ENCODE measurements at regions not wholly inside any gene's neighbourhood (a gene's known extent, or its start where the extent isn't known, plus 50 kb on each side); places are given as distances from the start of the nearest gene placed in this dataset.

DNA sequence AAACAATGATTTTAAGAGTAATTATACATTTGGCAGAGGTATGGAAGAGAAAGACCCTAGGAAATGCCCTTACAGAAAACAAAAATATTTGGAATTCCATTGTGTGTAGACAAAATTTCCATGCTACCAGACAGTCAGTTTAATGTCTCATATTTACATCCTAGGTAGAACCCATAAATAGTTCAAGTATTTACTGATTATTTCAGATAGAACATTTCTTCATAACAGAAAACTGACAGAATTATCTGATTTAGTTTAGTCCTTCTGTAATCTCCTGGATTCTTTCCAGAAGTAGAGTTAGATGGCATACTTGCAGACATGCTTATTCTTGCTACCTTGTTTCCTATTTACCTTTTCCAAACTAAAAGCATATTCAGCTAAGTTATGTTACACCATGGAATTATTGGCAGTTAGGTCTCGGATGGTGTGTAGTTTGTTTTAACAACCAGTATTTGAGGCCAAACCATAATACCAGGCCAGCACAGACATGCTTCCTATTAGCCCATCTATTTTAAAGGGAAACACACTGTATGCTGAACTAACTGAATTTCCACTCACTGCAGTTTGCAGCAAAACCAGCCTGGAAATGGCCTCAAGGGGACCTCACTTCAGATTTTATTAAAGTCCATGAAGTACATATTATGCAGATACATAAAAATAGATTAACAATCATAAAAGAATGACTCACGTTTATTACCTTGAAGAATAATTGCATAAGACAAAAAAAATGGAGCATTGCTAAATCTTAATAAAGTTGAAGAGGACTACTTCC is 126.6 kb upstream of the LRIG3 start:
- Histone ChIP-seq H3K27ac (replicated peaks) (no peak overlapping the region), H3K36me3 (no peaks in the 10 kb centered on the region), H3K4me3 (no peak overlapping the region), H3K4me1 (no peaks in the 10 kb centered on the region), H3K27me3 (ENCODE audit: low read depth) (no peaks in the 10 kb centered on the region), H3K9me3 (replicated peaks) (no peaks in the 10 kb centered on the region)
- intact Hi-C loops (cut with micrococcal nuclease) = no loop called here
- TF ChIP-seq, protein P1, sequence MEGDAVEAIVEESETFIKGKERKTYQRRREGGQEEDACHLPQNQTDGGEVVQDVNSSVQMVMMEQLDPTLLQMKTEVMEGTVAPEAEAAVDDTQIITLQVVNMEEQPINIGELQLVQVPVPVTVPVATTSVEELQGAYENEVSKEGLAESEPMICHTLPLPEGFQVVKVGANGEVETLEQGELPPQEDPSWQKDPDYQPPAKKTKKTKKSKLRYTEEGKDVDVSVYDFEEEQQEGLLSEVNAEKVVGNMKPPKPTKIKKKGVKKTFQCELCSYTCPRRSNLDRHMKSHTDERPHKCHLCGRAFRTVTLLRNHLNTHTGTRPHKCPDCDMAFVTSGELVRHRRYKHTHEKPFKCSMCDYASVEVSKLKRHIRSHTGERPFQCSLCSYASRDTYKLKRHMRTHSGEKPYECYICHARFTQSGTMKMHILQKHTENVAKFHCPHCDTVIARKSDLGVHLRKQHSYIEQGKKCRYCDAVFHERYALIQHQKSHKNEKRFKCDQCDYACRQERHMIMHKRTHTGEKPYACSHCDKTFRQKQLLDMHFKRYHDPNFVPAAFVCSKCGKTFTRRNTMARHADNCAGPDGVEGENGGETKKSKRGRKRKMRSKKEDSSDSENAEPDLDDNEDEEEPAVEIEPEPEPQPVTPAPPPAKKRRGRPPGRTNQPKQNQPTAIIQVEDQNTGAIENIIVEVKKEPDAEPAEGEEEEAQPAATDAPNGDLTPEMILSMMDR (IDR thresholded peaks at IDR 0.05; ENCODE audit: borderline replicate concordance) = no peak
- no peak for DNase-seq

DNA sequence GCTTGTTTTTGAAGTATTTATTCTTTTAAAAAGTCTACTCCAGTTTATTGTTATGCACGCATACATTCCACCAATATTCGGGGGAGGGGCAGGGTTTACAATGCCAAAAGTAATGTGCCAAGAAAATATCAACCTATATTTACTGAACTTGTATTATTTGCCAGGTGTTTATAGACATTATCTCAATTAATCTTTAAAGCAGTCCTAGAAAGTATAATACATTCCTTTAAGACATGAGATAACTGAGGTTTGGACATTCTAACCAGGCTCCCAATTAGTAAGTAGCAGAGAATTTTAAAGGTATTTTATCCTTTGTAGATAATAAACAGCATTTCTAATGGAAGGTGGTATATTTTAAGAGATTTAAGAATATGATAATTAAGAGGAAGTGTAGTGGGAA is 124.5 kb upstream of the LRIG3 start:
- TF ChIP-seq, protein P1 (IDR thresholded peaks at IDR 0.05; ENCODE audit: borderline replicate concordance) = no peak
- intact Hi-C loops (cut with micrococcal nuclease) = no loop called here
- H3K36me3 ChIP-seq = no peaks in the 10 kb centered on the region
- H3K4me1 ChIP-seq = no peaks in the 10 kb centered on the region
- no peak overlapping the region for H3K27ac ChIP-seq (replicated peaks)
- H3K4me3 ChIP-seq = no peak overlapping the region
- no peak for DNase-seq
- no peaks in the 10 kb centered on the region for H3K27me3 ChIP-seq (ENCODE audit: low read depth)
- no peaks in the 10 kb centered on the region for H3K9me3 ChIP-seq (replicated peaks)

DNA sequence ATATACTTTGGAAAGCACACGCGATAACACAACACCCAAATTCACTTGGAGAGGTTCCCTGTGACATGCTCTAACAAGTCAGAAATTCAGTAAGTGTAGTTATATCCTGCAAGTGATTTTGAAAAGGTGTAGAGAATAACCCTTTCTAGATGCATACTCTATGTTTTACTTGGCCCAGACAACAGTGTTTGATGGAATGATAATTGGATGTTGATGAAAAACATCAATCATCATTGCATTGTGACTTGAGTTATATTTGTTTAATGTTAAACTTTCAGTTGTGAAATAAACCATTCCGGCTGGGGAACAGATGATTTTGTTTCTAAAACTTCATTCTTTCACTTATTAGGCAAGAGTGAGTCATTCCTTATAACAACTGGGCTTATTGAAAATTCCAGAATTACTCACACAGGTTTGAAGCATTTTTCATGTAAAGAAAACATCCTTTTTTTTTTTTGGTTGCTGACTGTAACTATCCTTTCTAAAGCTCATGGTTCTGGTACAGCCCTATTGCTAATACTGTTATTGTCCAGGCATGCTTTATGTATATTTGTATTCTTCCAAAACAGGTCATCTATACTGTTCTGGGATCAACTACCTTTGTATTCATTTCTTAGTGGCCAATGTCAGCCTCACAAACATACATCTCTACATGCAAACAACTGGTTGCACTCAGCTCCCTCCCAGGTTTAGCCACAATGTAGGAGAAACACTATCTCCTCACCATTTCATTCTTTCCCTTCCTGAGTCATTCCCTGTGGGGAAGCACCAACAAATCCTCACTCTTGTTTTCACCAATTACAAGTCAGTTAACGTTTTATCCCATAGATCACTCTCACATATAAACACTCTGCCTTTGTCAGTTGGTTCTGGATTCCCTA is 121.2 kb upstream of the LRIG3 start:
- no peaks in the 10 kb centered on the region for H3K4me1 ChIP-seq
- no peak overlapping the region for H3K27ac ChIP-seq (replicated peaks)
- H3K4me3 ChIP-seq = no peak overlapping the region
- intact Hi-C loops (cut with micrococcal nuclease) = no loop called here
- H3K27me3 ChIP-seq (ENCODE audit: low read depth) = no peaks in the 10 kb centered on the region
- DNase-seq = no peak
- TF ChIP-seq, protein P1 (IDR thresholded peaks at IDR 0.05; ENCODE audit: borderline replicate concordance) = no peak
- no peaks in the 10 kb centered on the region for H3K9me3 ChIP-seq (replicated peaks)
- no peaks in the 10 kb centered on the region for H3K36me3 ChIP-seq

DNA sequence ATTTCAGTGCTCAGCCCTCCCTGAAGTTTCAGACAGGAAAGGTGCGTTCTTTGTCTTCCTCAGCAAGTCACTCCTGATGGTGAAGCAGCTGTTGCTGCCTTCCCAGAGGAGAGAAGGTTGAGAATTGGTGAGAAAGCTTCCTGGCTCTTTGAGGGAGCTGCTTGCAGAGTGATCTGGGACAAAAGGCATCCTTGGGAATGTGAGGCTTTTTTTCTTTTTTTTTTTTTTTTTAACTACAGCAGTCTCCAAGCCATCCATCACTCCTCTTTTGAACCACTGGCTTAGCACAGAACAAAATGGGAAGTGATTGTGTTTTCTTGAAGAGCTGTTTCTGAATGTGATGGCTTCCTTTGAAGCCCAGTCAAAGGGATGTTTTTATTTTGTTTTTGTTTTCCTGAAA is 120.4 kb upstream of the LRIG3 start:
- no peak for DNase-seq
- Histone ChIP-seq H3K36me3 (no peaks in the 10 kb centered on the region), H3K27me3 (ENCODE audit: low read depth) (no peaks in the 10 kb centered on the region), H3K27ac (replicated peaks) (no peak overlapping the region), H3K9me3 (replicated peaks) (no peaks in the 10 kb centered on the region), H3K4me1 (no peaks in the 10 kb centered on the region), H3K4me3 (no peak overlapping the region)
- intact Hi-C loops (cut with micrococcal nuclease) = no loop called here
- TF ChIP-seq, protein P1 (IDR thresholded peaks at IDR 0.05; ENCODE audit: borderline replicate concordance) = no peak

DNA sequence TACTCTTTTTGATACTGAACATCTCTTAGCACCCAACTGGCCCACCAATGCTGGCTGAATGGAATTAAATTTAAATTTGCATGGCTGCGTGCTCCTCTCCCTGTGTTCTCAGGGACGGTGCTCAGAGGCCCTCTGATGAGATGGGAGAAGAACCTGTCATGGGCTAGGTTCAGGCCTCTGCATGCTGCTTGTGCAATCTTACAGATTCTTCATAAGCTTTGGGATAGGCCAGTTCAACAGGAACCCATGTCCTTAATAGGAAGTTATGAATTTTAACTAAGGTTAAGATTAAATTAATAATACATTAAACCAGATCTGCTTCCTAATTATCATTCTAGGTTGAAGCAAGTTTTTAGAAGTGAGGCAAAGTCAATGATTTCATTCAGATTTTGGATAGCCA is 119.7 kb upstream of the LRIG3 start:
- no peak overlapping the region for H3K27ac ChIP-seq (replicated peaks)
- DNase-seq = no peak
- H3K36me3 ChIP-seq = no peaks in the 10 kb centered on the region
- no peaks in the 10 kb centered on the region for H3K27me3 ChIP-seq (ENCODE audit: low read depth)
- TF ChIP-seq, protein P1 (IDR thresholded peaks at IDR 0.05; ENCODE audit: borderline replicate concordance) = no peak
- no peaks in the 10 kb centered on the region for H3K9me3 ChIP-seq (replicated peaks)
- intact Hi-C loops (cut with micrococcal nuclease) = no loop called here
- no peak overlapping the region for H3K4me3 ChIP-seq
- no peaks in the 10 kb centered on the region for H3K4me1 ChIP-seq
